HepG2 (cell line): ENCODE measurements at regions not wholly inside any gene's neighbourhood (a gene's known extent, or its start where the extent isn't known, plus 50 kb on each side); places are given as distances from the start of the nearest gene placed in this dataset.

Experiments
- ATAC-seq: fragments of 200-7000 bp; cut with Tn5 transposase; 3 replicates; pipeline ENCODE4 v1.9.1; 2020; ENCODE audit warnings: mild to moderate bottlenecking, moderate library complexity
- BruUV-seq: library from RNA; stranded (reverse); fragments of 400-500 nt; replicated peaks from 2 replicates; lab custom pipeline; 2021; lab: Mats Ljungman, UMichigan
- CTCF ChIA-PET: fragments of 300-600 bp; formaldehyde crosslinking; extraction: SDS; loops from one replicate; lab custom pipeline; 2021; ENCODE audit warnings: low total read pairs, inconsistent platforms, low intra/inter-chr PET ratio; lab: Yijun Ruan, JAX
- POLR2A ChIA-PET: fragments of 350-600 bp; sonication (Branson Sonifier 250); formaldehyde crosslinking; loops from one replicate; lab custom pipeline; 2020; ENCODE audit warnings: antibody characterized with exemption, inconsistent platforms; lab: Yijun Ruan, JAX
- DNase-seq: peaks from one replicate; pipeline ENCODE4 v3.0.0-alpha.2; 2015; ENCODE audit warnings: low spot score
- FAIRE-seq: peaks from 3 replicates; lab custom pipeline; 2011; peaks lifted over from hg19 to GRCh38; lab: Jason Lieb, UNC
- H2AFZ ChIP-seq: one replicate; pipeline ENCODE4 v1.6.1; 2011; ENCODE audit warnings: low read length, inconsistent platforms
- H3K27ac ChIP-seq: fragments of 300-600 bp; 3 replicates; pipeline ENCODE4 v1.8.0; 2011; ENCODE audit warnings: mixed run types, mild to moderate bottlenecking, mixed read lengths, low read length, inconsistent platforms; ENCODE audit not compliant: insufficient read depth; ENCODE audit errors: extremely low read length
- H3K27me3 ChIP-seq, 2 experiments: fragments of 200-600 bp in 1 of 2; 2 replicates in 1 of 2; 3 replicates in 1 of 2; pipeline versions ENCODE4 v1.6.0 to v1.8.0; 2011; ENCODE audit warnings: low read length in 2 of 2, mild to moderate bottlenecking in 2 of 2, moderate library complexity in 2 of 2, inconsistent platforms in 1 of 2; ENCODE audit not compliant: insufficient read depth in 2 of 2, control insufficient read depth in 1 of 2
- H3K36me3 ChIP-seq, 2 experiments: fragments of 200-600 bp in 1 of 2; replicated peaks in 1 of 2; 2 replicates in 1 of 2; 3 replicates in 1 of 2; pipeline versions ENCODE4 v1.5.1 to v1.8.0; 2011; ENCODE audit warnings: low read length in 2 of 2, inconsistent platforms in 1 of 2; ENCODE audit not compliant: insufficient read depth in 2 of 2, control insufficient read depth in 1 of 2
- H3K4me1 ChIP-seq: 2 replicates; pipeline ENCODE4 v1.5.1; 2012; ENCODE audit warnings: low read length, inconsistent platforms; ENCODE audit not compliant: insufficient read depth
- H3K4me2 ChIP-seq: 2 replicates; pipeline ENCODE4 v1.6.0; 2011; ENCODE audit warnings: low read depth, low read length, inconsistent platforms
- H3K4me3 ChIP-seq, 3 experiments: fragments of 200-600 bp in 1 of 3; sonication (generic), shearing (Covaris generic) in 1 of 3; replicated peaks in 1 of 3; 2 replicates each; pipeline ENCODE4 v1.5.1; 2011 to 2016; ENCODE audit warnings: low read length in 3 of 3, inconsistent platforms in 2 of 3, low read depth in 2 of 3, mild to moderate bottlenecking in 2 of 3, control low read depth in 1 of 3, mixed read lengths in 1 of 3; ENCODE audit not compliant: insufficient read depth in 1 of 3
- H3K79me2 ChIP-seq: one replicate; pipeline ENCODE4 v1.6.1; 2011; ENCODE audit warnings: low read length, inconsistent platforms; ENCODE audit not compliant: insufficient read depth
- H3K9ac ChIP-seq: 2 replicates; pipeline ENCODE4 v1.6.0; 2011; ENCODE audit warnings: mild to moderate bottlenecking, low read depth, low read length, inconsistent platforms; ENCODE audit not compliant: insufficient read depth
- H3K9me3 ChIP-seq: 2 replicates; pipeline ENCODE4 v1.5.1; 2012; ENCODE audit warnings: mild to moderate bottlenecking, low read length
- H4K20me1 ChIP-seq: 2 replicates; pipeline ENCODE4 v1.6.0; 2011; ENCODE audit warnings: inconsistent platforms, mild to moderate bottlenecking, low read length, moderate library complexity; ENCODE audit not compliant: insufficient read depth
- ERF ChIP-seq: IDR thresholded peaks from 2 replicates; pipeline ENCODE4 v1.6.1; 2018; ENCODE audit warnings: missing biosample characterization, missing genetic modification reagents
- HNRNPH1 ChIP-seq: fragments of 200-400 bp; formaldehyde crosslinking; optimal IDR thresholded peaks from 2 replicates; pipeline ENCODE3; 2017; ENCODE audit warnings: mild to moderate bottlenecking, low read depth, low read length
- KDM6A ChIP-seq: IDR thresholded peaks from 2 replicates; pipeline ENCODE4 v1.6.1; 2016; ENCODE audit warnings: low read depth
- KLF16 ChIP-seq, 2 experiments: sonication (generic) in 1 of 2; formaldehyde crosslinking in 1 of 2; IDR thresholded peaks; 2 replicates each; pipeline versions ENCODE4 v1.6.1 to v1.8.0; 2016 to 2023; ENCODE audit warnings: missing genetic modification reagents in 2 of 2, missing compliant biosample characterization in 1 of 2
- KLF6 ChIP-seq: IDR thresholded peaks from 2 replicates; pipeline ENCODE4 v1.8.0; 2016; ENCODE audit warnings: missing biosample characterization, missing genetic modification reagents
- PAXIP1 ChIP-seq: sonication (generic); formaldehyde crosslinking; conservative IDR thresholded peaks from 2 replicates; pipeline ENCODE4 v1.4.0; 2020; ENCODE audit warnings: mild to moderate bottlenecking, missing genetic modification reagents, moderate library complexity
- PBX3 ChIP-seq: sonication (generic); formaldehyde crosslinking; IDR thresholded peaks from 2 replicates; pipeline ENCODE4 v1.8.1; 2023; ENCODE audit warnings: missing genetic modification reagents, inconsistent platforms, borderline replicate concordance
- SOX13 ChIP-seq, 3 experiments: fragments of 450-650 bp in 1 of 3; sonication (generic) in 1 of 3; formaldehyde crosslinking in 1 of 3; IDR thresholded peaks in 2 of 3; conservative IDR thresholded peaks in 1 of 3; 2 replicates each; pipeline versions ENCODE4 v1.5.0 to v1.6.1; 2016 to 2020; ENCODE audit warnings: antibody characterized with exemption in 1 of 3, mild to moderate bottlenecking in 1 of 3, missing compliant biosample characterization in 1 of 3, missing genetic modification reagents in 1 of 3, moderate library complexity in 1 of 3
- ZFP90 ChIP-seq: sonication (generic); formaldehyde crosslinking; IDR thresholded peaks from 2 replicates; pipeline ENCODE4 v1.8.0; 2022; ENCODE audit warnings: missing genetic modification reagents, mild to moderate bottlenecking, inconsistent platforms, borderline replicate concordance
- ZNF609 ChIP-seq: sonication (generic); formaldehyde crosslinking; IDR thresholded peaks from 2 replicates; pipeline ENCODE4 v1.4.0; 2020; ENCODE audit warnings: mild to moderate bottlenecking, missing genetic modification reagents, borderline replicate concordance
- ZNF652 ChIP-seq: IDR thresholded peaks from 2 replicates; pipeline ENCODE4 v1.6.1; 2016; ENCODE audit warnings: low read depth, borderline replicate concordance
- ZNF660 ChIP-seq: sonication (generic); formaldehyde crosslinking; IDR thresholded peaks from 2 replicates; pipeline ENCODE4 v1.5.1; 2020; ENCODE audit warnings: mild to moderate bottlenecking, low read depth, missing genetic modification reagents, borderline replicate concordance
- ZNF724P ChIP-seq: sonication (generic); formaldehyde crosslinking; IDR thresholded peaks from 2 replicates; pipeline ENCODE4 v1.8.0; 2022; ENCODE audit warnings: missing genetic modification reagents, borderline replicate concordance
- WGBS: methylation state at CpG from one replicate; pipeline ENCODE4 v1.1.6; 2017; ENCODE audit warnings: low lambda C conversion rate; 5-methylcytosine and 5-hydroxymethylcytosine counted together
- in situ Hi-C: cut with HindIII; loops from 2 replicates; pipeline ENCODE4 v1.10.0; 2017; ENCODE audit warnings: low pct_unique_long_range_greater_than_20kb; ENCODE audit not compliant: extremely low pct_ligation_motif_present
- intact Hi-C: fragments of 100-400 bp; cut with micrococcal nuclease; formaldehyde crosslinking; loops from one replicate; pipeline ENCODE4 v1.10.0; 2022; ENCODE audit not compliant: unreplicated experiment

DNA sequence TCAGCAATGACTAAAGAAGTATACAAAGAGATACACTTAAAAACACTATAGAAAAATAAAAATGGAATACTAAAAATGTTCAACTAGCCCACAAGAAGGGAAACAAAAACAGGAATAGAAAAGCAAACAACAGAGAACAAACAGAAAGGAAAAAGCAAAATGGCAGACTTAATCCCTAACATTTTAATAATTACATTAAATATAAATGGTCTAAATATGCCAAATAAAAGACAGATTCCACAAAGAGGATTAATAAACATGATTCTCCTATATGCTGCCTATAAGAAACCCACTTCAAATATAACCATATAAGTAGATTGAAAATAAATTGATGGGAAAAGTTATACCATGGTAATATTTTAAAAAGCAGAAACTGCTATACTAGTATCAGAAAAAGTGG lies 83.5 kb upstream of the GPR45 start (continued):
- TF ChIP-seq PAXIP1 (no peak), ZNF609 (CRISPR knock-in tag) (no peak), ZNF660 (CRISPR knock-in tag) (no peak)

DNA sequence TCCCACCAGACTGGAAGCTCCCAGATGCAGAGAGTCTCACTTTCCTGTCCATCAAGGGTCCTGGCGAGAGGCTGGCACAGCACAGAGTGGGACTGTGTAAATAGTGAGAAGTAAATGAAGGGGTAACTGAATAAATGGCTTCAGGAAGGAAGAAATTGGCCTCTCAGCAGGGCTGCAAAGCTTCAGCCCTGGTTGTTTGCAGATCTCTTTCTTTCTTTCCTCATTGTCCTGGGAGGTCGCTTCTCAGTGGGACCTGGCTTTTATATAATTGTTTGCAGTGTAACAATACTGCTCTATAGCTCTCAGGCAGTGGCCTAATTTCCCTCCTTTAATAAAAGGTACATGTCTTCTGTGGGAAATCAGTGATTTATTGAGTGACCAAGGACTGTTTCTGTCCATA lies 74.9 kb upstream of the GPR45 start:
- in situ Hi-C loops = no loop called here
- CTCF ChIA-PET = no interaction called here
- Histone ChIP-seq H3K9ac (no peak overlapping the region), H3K4me2 (no peak overlapping the region), H3K36me3 (no peaks in the 10 kb centered on the region), H3K9me3 (no peaks in the 10 kb centered on the region), H3K27ac (no peak overlapping the region), H3K4me3 (no peak overlapping the region), H4K20me1 (no peaks in the 10 kb centered on the region), H3K27me3 (peaks cover 0 to 13% of the 10 kb centered on the region in 2 experiments; a peak in 2 of 5 replicates), H3K79me2 (no peaks in the 10 kb centered on the region), H3K4me1 (no peaks in the 10 kb centered on the region), H2AFZ (no peak overlapping the region)
- DNase-seq (no peak), FAIRE-seq (no peak), ATAC-seq (no peak)
- no TSS peak for BruUV-seq
- intact Hi-C loops = no loop called here
- POLR2A ChIA-PET = no interaction called here
- 3% methylated on average over 2 of the region's 2 CpGs for WGBS
- no peak for TF ChIP-seq PBX3 (CRISPR knock-in tag)
- no peak for TF ChIP-seq ZNF724P (CRISPR knock-in tag)
- TF ChIP-seq KDM6A (CRISPR knock-in tag) = no peak
- TF ChIP-seq ERF (CRISPR knock-in tag) = no peak
- TF ChIP-seq ZNF652 (CRISPR knock-in tag) = no peak
- no peak for TF ChIP-seq KLF6 (CRISPR knock-in tag)
- TF ChIP-seq SOX13 (IDR thresholded peaks at IDR 0.05) = no peak
- no peak for TF ChIP-seq SOX13 (CRISPR knock-in tag; conservative IDR thresholded peaks at IDR 0.05 in 1 of 2, IDR thresholded peaks at IDR 0.05 in 1 of 2)
- no peak for TF ChIP-seq KLF16 (CRISPR knock-in tag; IDR thresholded peaks at IDR 0.05)
- no peak for TF ChIP-seq HNRNPH1
- no peak for TF ChIP-seq ZFP90 (CRISPR knock-in tag)
